K562 (cell line): ENCODE measurements at regions not wholly inside any gene's neighbourhood (a gene's known extent, or its start where the extent isn't known, plus 50 kb on each side); places are given as distances from the start of the nearest gene placed in this dataset.

Experiments
- BCLAF1 ChIP-seq, 2 experiments: fragments of 450-650 bp in 1 of 2; IDR thresholded peaks; 2 replicates each; pipeline ENCODE4 v1.6.1; 2011 to 2017; ENCODE audit warnings: low read depth in 2 of 2, antibody characterized with exemption in 1 of 2, borderline replicate concordance in 1 of 2, low read length in 1 of 2, mild to moderate bottlenecking in 1 of 2, mixed read lengths in 1 of 2; ENCODE audit not compliant: control insufficient read depth in 1 of 2
- DEAF1 ChIP-seq: fragments of 450-650 bp; formaldehyde crosslinking; IDR thresholded peaks from 2 replicates; pipeline ENCODE4 v1.4.0; 2020; ENCODE audit warnings: mild to moderate bottlenecking, moderate library complexity
- EGR1 ChIP-seq: fragments of 450-650 bp; conservative IDR thresholded peaks from 2 replicates; pipeline ENCODE4 v1.6.1; 2017; ENCODE audit warnings: mild to moderate bottlenecking
- HCFC1 ChIP-seq: IDR thresholded peaks from 2 replicates; pipeline ENCODE4 v1.6.1; 2012; ENCODE audit warnings: low read depth, low read length, improper control_type of control experiment
- HNRNPH1 ChIP-seq: fragments of 200-400 bp; formaldehyde crosslinking; optimal IDR thresholded peaks from 2 replicates; pipeline ENCODE3; 2017; ENCODE audit warnings: low read depth, mild to moderate bottlenecking, low read length, moderate library complexity
- KAT7 ChIP-seq: sonication (generic); formaldehyde crosslinking; IDR thresholded peaks from 2 replicates; pipeline ENCODE4 v1.8.0; 2022; ENCODE audit warnings: missing genetic modification reagents, mild to moderate bottlenecking, borderline replicate concordance
- KLF1 ChIP-seq: fragments of 450-650 bp; IDR thresholded peaks from 2 replicates; pipeline ENCODE4 v1.6.1; 2016; ENCODE audit warnings: missing genetic modification characterization, missing compliant biosample characterization
- SAFB ChIP-seq: fragments of 200-400 bp; formaldehyde crosslinking; IDR thresholded peaks from 2 replicates; pipeline ENCODE4 v1.6.1; 2017; ENCODE audit warnings: low read depth, low read length, borderline replicate concordance
- TBP ChIP-seq: optimal IDR thresholded peaks from 2 replicates; pipeline ENCODE3; 2011; ENCODE audit warnings: low read depth, low read length, improper control_type of control experiment
- TCF15 ChIP-seq: fragments of 250-450 bp; sonication (Bioruptor Pico); IDR thresholded peaks from 2 replicates; pipeline ENCODE4 v1.8.0; 2022; ENCODE audit warnings: moderate library complexity, mild to moderate bottlenecking, inconsistent platforms
- THRB ChIP-seq: fragments of 450-650 bp; formaldehyde crosslinking; conservative IDR thresholded peaks from 2 replicates; pipeline ENCODE4 v1.4.0; 2022; ENCODE audit warnings: mild to moderate bottlenecking, missing genetic modification characterization
- VEZF1 ChIP-seq: fragments of 200-800 bp; sonication (Bioruptor generic); IDR thresholded peaks from 2 replicates; pipeline ENCODE4 v1.6.1; 2017; ENCODE audit warnings: missing genetic modification characterization, missing compliant biosample characterization
- ZBTB34 ChIP-seq: fragments of 250-450 bp; sonication (Bioruptor Pico); IDR thresholded peaks from 2 replicates; pipeline ENCODE4 v1.8.0; 2021; ENCODE audit warnings: mild to moderate bottlenecking, moderate library complexity
- ZFX ChIP-seq: sonication (generic); formaldehyde crosslinking; IDR thresholded peaks from 2 replicates; pipeline ENCODE4 v1.8.0; 2022; ENCODE audit warnings: mild to moderate bottlenecking, missing genetic modification reagents, moderate library complexity
- ZNF174 ChIP-seq: fragments of 250-450 bp; sonication (Bioruptor Pico); IDR thresholded peaks from 2 replicates; pipeline ENCODE4 v1.4.0; 2020; ENCODE audit warnings: mild to moderate bottlenecking
- ZNF280A ChIP-seq: fragments of 450-650 bp; IDR thresholded peaks from 2 replicates; pipeline ENCODE4 v1.6.1; 2018; ENCODE audit warnings: mild to moderate bottlenecking, low read depth; ENCODE audit not compliant: partially characterized antibody
- ZNF717 ChIP-seq: fragments of 250-450 bp; sonication (Bioruptor Pico); IDR thresholded peaks from 2 replicates; pipeline ENCODE4 v1.5.0; 2021
- ZNF76 ChIP-seq: fragments of 250-450 bp; sonication (Bioruptor Pico); IDR thresholded peaks from 2 replicates; pipeline ENCODE4 v1.4.0; 2020; ENCODE audit warnings: mild to moderate bottlenecking, moderate library complexity, borderline replicate concordance

- TF ChIP-seq HNRNPH1 (no peak), ZNF280A (no peak), EGR1 (no peak), HCFC1 (no peak), BCLAF1 (IDR thresholded peaks at IDR 0.05; ENCODE audit: borderline replicate concordance in 1 of 2, control insufficient read depth in 1 of 2, low read depth in 2 of 2, low read length in 1 of 2) (no peak), ZNF174 (CRISPR knock-in tag) (no peak), ZFX (CRISPR knock-in tag) (no peak), ZBTB34 (CRISPR knock-in tag) (no peak), ZNF76 (CRISPR knock-in tag) (no peak), SAFB (no peak), VEZF1 (CRISPR knock-in tag) (no peak), TBP (no peak), TCF15 (CRISPR knock-in tag) (no peak), ZNF717 (CRISPR knock-in tag) (no peak), KLF1 (no peak), DEAF1 (no peak), KAT7 (CRISPR knock-in tag) (no peak), THRB (CRISPR knock-in tag) (no peak)
Measured at GRCh38 chr6:147126618-147127022, 77.6 kb upstream of the STXBP5 start (continued).
